PFSK-1 (cell line): ENCODE measurements at regions not wholly inside any gene's neighbourhood (a gene's known extent, or its start where the extent isn't known, plus 50 kb on each side); places are given as distances from the start of the nearest gene placed in this dataset.

Source experiments
- FOXP2 ChIP-seq: optimal IDR thresholded peaks from 2 replicates; pipeline ENCODE3; 2011; ENCODE audit warnings: borderline replicate concordance, control low read depth, inconsistent platforms; ENCODE audit not compliant: insufficient read depth; ENCODE audit errors: extremely low read length, extremely low read depth
- POLR2AphosphoS5 ChIP-seq: IDR thresholded peaks from 2 replicates; pipeline ENCODE4 v1.6.1; 2012; ENCODE audit warnings: low read depth, mild to moderate bottlenecking, control low read depth, low read length, moderate library complexity
- REST ChIP-seq, 2 experiments: IDR thresholded peaks; 2 replicates each; pipeline versions ENCODE4 v1.6.1 to v1.8.0; 2011 to 2012; ENCODE audit warnings: low read depth in 2 of 2, low read length in 2 of 2, control low read depth in 1 of 2, inconsistent platforms in 1 of 2, mild to moderate bottlenecking in 1 of 2, moderate library complexity in 1 of 2; ENCODE audit not compliant: insufficient read depth in 1 of 2
- SIN3A ChIP-seq: IDR thresholded peaks from 2 replicates; pipeline ENCODE4 v1.6.1; 2012; ENCODE audit warnings: mild to moderate bottlenecking, low read length, moderate library complexity, borderline replicate concordance; ENCODE audit not compliant: insufficient read depth
- TAF1 ChIP-seq: IDR thresholded peaks from 2 replicates; pipeline ENCODE4 v1.6.1; 2012; ENCODE audit warnings: low read length, control low read depth, borderline replicate concordance; ENCODE audit not compliant: insufficient read depth

GRCh38 chr15:66862940-66863335, 160.9 kb downstream of the SMAD6 start:
- TF ChIP-seq SIN3A (no peak), TAF1 (no peak), FOXP2 (peak; percentile 36)

- no peak for TF ChIP-seq SIN3A
- no peak for TF ChIP-seq FOXP2
- no peak for TF ChIP-seq POLR2AphosphoS5
- TF ChIP-seq TAF1 = no peak
- TF ChIP-seq REST (IDR thresholded peaks at IDR 0.05; ENCODE audit: insufficient read depth in 1 of 2, low read depth in 2 of 2, low read length in 2 of 2) = no peak
Observed at GRCh38 chr15:66863390-66864085, 161.5 kb downstream of the SMAD6 start.

GRCh38 chr15:66864086-66864830, 162.2 kb downstream of the SMAD6 start:
- TF ChIP-seq REST (IDR thresholded peaks at IDR 0.05; ENCODE audit: insufficient read depth in 1 of 2, low read depth in 2 of 2, low read length in 2 of 2) (no peak), FOXP2 (no peak), SIN3A (no peak), TAF1 (no peak), POLR2AphosphoS5 (no peak)

- no peak for TF ChIP-seq TAF1
- no peak for TF ChIP-seq POLR2AphosphoS5
- no peak for TF ChIP-seq REST (IDR thresholded peaks at IDR 0.05; ENCODE audit: insufficient read depth in 1 of 2, low read depth in 2 of 2, low read length in 2 of 2)
- no peak for TF ChIP-seq FOXP2
- TF ChIP-seq SIN3A = no peak
Observed at GRCh38 chr15:66864871-66865281, 162.8 kb downstream of the SMAD6 start.

- TF ChIP-seq POLR2AphosphoS5 = no peak
- peak; percentile 11 for TF ChIP-seq FOXP2
- TF ChIP-seq REST (IDR thresholded peaks at IDR 0.05; ENCODE audit: insufficient read depth in 1 of 2, low read depth in 2 of 2, low read length in 2 of 2) = no peak
- no peak for TF ChIP-seq SIN3A
- TF ChIP-seq TAF1 = no peak
Observed at GRCh38 chr15:66865622-66866611, 163.9 kb downstream of the SMAD6 start.
